Transverse colon (tissue), 4 donors: ENCODE measurements at regions not wholly inside any gene's neighbourhood (a gene's known extent, or its start where the extent isn't known, plus 50 kb on each side); places are given as distances from the start of the nearest gene placed in this dataset.

Source experiments
- DNase-seq: peaks from one replicate; pipeline ENCODE4 v3.0.0-alpha.2; 2019
- H3K27ac ChIP-seq, 4 donors: fragments of 200-600 bp; sonication (generic); 2 replicates each; pipeline ENCODE4 v1.5.1; 2016 to 2018; ENCODE audit warnings: inconsistent platforms in 4 of 4
- H3K27me3 ChIP-seq: fragments of 200-600 bp; sonication (generic); 2 replicates; pipeline ENCODE4 v1.5.1; 2017; ENCODE audit warnings: inconsistent platforms
- H3K36me3 ChIP-seq, 4 donors: fragments of 200-600 bp; sonication (generic); 2 replicates each; pipeline ENCODE4 v1.5.1; 2017 to 2019; ENCODE audit warnings: inconsistent platforms in 4 of 4
- H3K4me1 ChIP-seq, 4 donors: fragments of 200-600 bp; sonication (generic); 2 replicates each; pipeline ENCODE4 v1.5.1; 2017 to 2020; ENCODE audit warnings: inconsistent platforms in 4 of 4
- H3K4me3 ChIP-seq, 4 donors: fragments of 200-600 bp; sonication (generic); 1 replicate in 1 of 4; 2 replicates in 3 of 4; pipeline versions ENCODE4 v1.5.1 to v1.6.1; 2017 to 2019; ENCODE audit warnings: inconsistent platforms in 4 of 4
- H3K9me3 ChIP-seq, 2 donors: fragments of 200-600 bp; sonication (generic); 2 replicates each; pipeline ENCODE4 v1.5.1; 2017 to 2019; ENCODE audit warnings: inconsistent platforms in 2 of 2
- EP300 ChIP-seq: sonication (generic); formaldehyde crosslinking; IDR thresholded peaks from one replicate; pipeline ENCODE4 v1.6.1; 2017; ENCODE audit warnings: antibody characterized with exemption, low read depth
- POLR2A ChIP-seq: fragments of 450-650 bp; IDR thresholded peaks from one replicate; pipeline ENCODE4 v1.6.1; 2016; ENCODE audit warnings: antibody characterized with exemption, mild to moderate bottlenecking, moderate library complexity
- POLR2AphosphoS5 ChIP-seq, 3 donors: sonication (generic); formaldehyde crosslinking; IDR thresholded peaks; one replicate each; pipeline ENCODE4 v1.6.1; 2016; ENCODE audit warnings: antibody characterized with exemption in 3 of 3
- WGBS, 2 donors: methylation state at CpG; one replicate each; pipeline ENCODE4 v1.1.5; 2018; ENCODE audit warnings: low coverage in 1 of 2; 5-methylcytosine and 5-hydroxymethylcytosine counted together
- in situ Hi-C, 4 donors: fragments of 200-750 bp; cut with MboI; loops; one replicate each; pipeline versions ENCODE4 v1.15.0 to v1.15.1; 2017; ENCODE audit warnings: low sequenced_read_pairs in 3 of 4, low pct_ligation_motif_present in 1 of 4, low pct_unique_long_range_greater_than_20kb in 1 of 4
- intact Hi-C: fragments of 100-400 bp; cut with DNase I; formaldehyde crosslinking; loops from one replicate; pipeline ENCODE4 v1.15.1; 2023; ENCODE audit warnings: low total_unique reads
- TF ChIP-seq, protein P1 (sequence below), 5 experiments: fragments of 200-600 bp in 3 of 5; fragments of 450-650 bp in 2 of 5; sonication (generic) in 3 of 5; IDR thresholded peaks; 1 replicate in 2 of 5; 2 replicates in 3 of 5; pipeline ENCODE4 v1.5.1; 2016 to 2017; ENCODE audit warnings: antibody characterized with exemption in 5 of 5, inconsistent platforms in 3 of 5, mild to moderate bottlenecking in 2 of 5, moderate library complexity in 1 of 5

DNA sequence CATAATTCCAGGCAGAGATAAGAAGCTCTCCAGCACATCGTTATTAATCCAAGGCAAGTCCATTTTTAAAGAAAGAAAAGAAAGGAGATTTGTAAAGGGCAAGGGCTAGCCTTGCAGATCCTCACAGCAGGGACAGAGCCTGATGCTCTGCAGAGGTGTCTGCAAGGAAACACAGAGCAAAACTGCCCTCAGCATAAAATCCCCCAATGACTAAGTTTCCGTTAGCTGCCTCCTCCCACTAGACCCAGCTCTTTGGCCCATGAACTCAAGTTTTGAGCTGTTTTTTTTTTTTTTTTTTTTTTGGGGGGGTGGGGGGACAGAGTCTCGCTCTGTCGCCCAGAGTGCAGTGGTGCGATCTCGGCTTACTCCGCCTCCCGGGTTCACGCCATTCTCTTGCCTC is 300.7 kb downstream of the MTERF1 start:
- intact Hi-C loops = no loop called here
- in situ Hi-C loops = no loop called here
- Histone ChIP-seq H3K4me1 (no peaks in the 10 kb centered on the region), H3K9me3 (peaks cover 0 to 4% of the 10 kb centered on the region in 2 donors), H3K4me3 (no peak overlapping the region), H3K27ac (no peak overlapping the region), H3K27me3 (no peaks in the 10 kb centered on the region), H3K36me3 (no peaks in the 10 kb centered on the region)
- no peak for TF ChIP-seq POLR2AphosphoS5 (IDR thresholded peaks at IDR 0.05)
- TF ChIP-seq, protein P1, sequence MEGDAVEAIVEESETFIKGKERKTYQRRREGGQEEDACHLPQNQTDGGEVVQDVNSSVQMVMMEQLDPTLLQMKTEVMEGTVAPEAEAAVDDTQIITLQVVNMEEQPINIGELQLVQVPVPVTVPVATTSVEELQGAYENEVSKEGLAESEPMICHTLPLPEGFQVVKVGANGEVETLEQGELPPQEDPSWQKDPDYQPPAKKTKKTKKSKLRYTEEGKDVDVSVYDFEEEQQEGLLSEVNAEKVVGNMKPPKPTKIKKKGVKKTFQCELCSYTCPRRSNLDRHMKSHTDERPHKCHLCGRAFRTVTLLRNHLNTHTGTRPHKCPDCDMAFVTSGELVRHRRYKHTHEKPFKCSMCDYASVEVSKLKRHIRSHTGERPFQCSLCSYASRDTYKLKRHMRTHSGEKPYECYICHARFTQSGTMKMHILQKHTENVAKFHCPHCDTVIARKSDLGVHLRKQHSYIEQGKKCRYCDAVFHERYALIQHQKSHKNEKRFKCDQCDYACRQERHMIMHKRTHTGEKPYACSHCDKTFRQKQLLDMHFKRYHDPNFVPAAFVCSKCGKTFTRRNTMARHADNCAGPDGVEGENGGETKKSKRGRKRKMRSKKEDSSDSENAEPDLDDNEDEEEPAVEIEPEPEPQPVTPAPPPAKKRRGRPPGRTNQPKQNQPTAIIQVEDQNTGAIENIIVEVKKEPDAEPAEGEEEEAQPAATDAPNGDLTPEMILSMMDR (IDR thresholded peaks at IDR 0.05) = no peak
- WGBS, 2 donors = 88 to 90% methylated on average over 2 to 9 of the region's 9 CpGs
- DNase-seq = no peak

DNA sequence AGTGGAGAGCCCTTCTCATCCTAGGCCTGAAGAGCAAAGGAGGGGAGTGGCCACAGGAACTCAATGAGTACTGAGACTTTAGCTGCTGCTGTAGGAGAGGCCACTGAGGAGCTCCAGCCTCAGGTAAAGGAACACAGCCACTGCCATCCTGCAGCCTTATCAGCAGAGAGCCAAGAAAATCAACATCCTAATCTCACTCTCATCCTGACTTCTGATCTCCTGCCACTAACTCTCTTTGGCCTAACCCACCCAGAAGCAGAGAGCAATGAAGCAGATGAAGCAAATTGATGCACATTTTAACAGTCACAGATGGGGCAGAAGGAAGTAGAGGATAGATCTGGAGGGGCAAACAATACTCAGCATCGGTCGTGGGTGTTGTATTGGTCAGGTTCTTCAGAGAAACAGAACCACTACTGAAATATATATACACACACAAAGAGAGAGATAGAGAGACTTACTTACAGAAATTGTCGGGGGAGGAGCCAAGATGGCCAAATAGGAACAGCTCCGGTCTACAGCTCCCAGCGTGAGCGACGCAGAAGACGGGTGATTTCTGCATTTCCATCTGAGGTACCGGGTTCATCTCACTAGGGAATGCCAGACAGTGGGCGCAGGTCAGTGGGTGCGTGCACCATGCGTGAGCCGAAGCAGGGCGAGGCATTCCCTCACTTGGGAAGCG is 297.6 kb downstream of the MTERF1 start:
- Histone ChIP-seq H3K27ac (no peak overlapping the region), H3K9me3 (no peaks in the 10 kb centered on the region), H3K4me3 (no peak overlapping the region), H3K27me3 (no peaks in the 10 kb centered on the region), H3K4me1 (no peaks in the 10 kb centered on the region), H3K36me3 (no peaks in the 10 kb centered on the region)
- DNase-seq = no peak
- intact Hi-C loops = no loop called here
- WGBS, 2 donors = 90 to 94% methylated on average over 10 to 15 of the region's 15 CpGs
- in situ Hi-C loops = no loop called here
- TF ChIP-seq, protein P1 (IDR thresholded peaks at IDR 0.05) = no peak
- no peak for TF ChIP-seq EP300
- TF ChIP-seq POLR2AphosphoS5 (IDR thresholded peaks at IDR 0.05) = no peak
- no peak for TF ChIP-seq POLR2A

DNA sequence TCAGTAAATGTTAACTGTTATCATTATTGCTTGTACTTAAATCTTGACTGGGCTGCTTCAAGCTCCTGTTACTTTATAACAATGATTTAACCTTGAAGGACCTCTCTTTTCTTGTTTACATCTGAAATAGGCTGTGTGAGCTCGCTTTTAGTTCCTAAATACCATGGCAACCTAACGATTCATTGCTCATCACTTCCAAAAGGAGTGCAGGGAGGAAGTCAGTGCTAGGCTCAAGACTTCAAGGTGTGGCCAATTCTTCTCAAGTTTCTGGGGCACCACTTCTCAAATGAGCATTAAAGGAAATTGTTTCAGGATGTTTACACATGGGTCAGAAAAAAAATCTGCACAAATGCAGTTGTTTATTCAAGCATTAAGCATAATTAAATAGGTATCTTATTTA is 284.2 kb downstream of the MTERF1 start:
- no peaks in the 10 kb centered on the region for H3K27me3 ChIP-seq
- H3K36me3 ChIP-seq = no peaks in the 10 kb centered on the region
- H3K27ac ChIP-seq = no peak overlapping the region
- intact Hi-C loops = no loop called here
- DNase-seq = no peak
- TF ChIP-seq, protein P1 (IDR thresholded peaks at IDR 0.05) = no peak
- TF ChIP-seq POLR2A (no peak), POLR2AphosphoS5 (IDR thresholded peaks at IDR 0.05) (no peak), EP300 (no peak)
- 20 to 21% methylated on average over 2 of the region's 2 CpGs for WGBS, 2 donors
- no peaks in the 10 kb centered on the region for H3K4me1 ChIP-seq
- in situ Hi-C loops = no loop called here
- no peak overlapping the region for H3K4me3 ChIP-seq
- no peaks in the 10 kb centered on the region for H3K9me3 ChIP-seq

DNA sequence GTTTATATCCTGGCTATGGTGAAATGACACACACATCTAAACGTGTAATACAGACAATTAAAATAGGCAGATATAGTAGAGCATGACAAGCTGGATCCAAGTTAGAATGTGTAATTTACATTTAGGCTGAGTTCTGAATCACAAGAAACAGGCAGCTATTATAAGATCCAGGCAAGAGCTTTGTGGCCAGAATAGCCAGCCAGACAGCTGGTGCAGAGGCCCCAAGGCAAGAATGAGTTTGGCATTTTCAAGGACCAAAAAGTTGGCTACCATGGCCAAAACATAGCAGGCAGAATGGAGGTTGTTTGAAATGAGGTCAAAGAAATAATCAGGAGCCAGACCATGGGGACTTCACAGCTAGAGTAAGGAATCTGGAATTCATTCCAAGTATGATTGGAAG is 281.7 kb downstream of the MTERF1 start:
- in situ Hi-C loops = no loop called here
- WGBS, 2 donors = 74 to 86% methylated on average over 1 of the region's 1 CpG

More for the DNA sequence above, 281.7 kb downstream of the MTERF1 start:
- no peaks in the 10 kb centered on the region for H3K36me3 ChIP-seq
- TF ChIP-seq, protein P1 (IDR thresholded peaks at IDR 0.05) = no peak
- TF ChIP-seq POLR2A (no peak), POLR2AphosphoS5 (IDR thresholded peaks at IDR 0.05) (no peak), EP300 (no peak)
- H3K4me1 ChIP-seq = no peaks in the 10 kb centered on the region
- intact Hi-C loops = no loop called here
- no peaks in the 10 kb centered on the region for H3K27me3 ChIP-seq
- H3K4me3 ChIP-seq = no peak overlapping the region
- H3K9me3 ChIP-seq = no peaks in the 10 kb centered on the region
- no peak for DNase-seq
- H3K27ac ChIP-seq = no peak overlapping the region
